Right ventricle myocardium superior (tissue), 1 donor: ENCODE measurements at regions not wholly inside any gene's neighbourhood (a gene's known extent, or its start where the extent isn't known, plus 50 kb on each side); places are given as distances from the start of the nearest gene placed in this dataset.

ENCODE experiments used
- ATAC-seq: fragments of 200-7000 bp; cut with Tn5 transposase; one replicate; pipeline ENCODE4 v1.9.1; 2020; ENCODE audit warnings: mild to moderate bottlenecking; ENCODE audit not compliant: poor library complexity
- DNase-seq: peaks from one replicate; pipeline ENCODE4 v3.0.0-alpha.2; 2020
- intact Hi-C: fragments of 100-400 bp; cut with DNase I; formaldehyde crosslinking; loops from one replicate; pipeline ENCODE4 v1.11.2; 2022
- donor health status: DM: no; HTN: yes; CAD: no; lungs with severe emphysema.

DNA sequence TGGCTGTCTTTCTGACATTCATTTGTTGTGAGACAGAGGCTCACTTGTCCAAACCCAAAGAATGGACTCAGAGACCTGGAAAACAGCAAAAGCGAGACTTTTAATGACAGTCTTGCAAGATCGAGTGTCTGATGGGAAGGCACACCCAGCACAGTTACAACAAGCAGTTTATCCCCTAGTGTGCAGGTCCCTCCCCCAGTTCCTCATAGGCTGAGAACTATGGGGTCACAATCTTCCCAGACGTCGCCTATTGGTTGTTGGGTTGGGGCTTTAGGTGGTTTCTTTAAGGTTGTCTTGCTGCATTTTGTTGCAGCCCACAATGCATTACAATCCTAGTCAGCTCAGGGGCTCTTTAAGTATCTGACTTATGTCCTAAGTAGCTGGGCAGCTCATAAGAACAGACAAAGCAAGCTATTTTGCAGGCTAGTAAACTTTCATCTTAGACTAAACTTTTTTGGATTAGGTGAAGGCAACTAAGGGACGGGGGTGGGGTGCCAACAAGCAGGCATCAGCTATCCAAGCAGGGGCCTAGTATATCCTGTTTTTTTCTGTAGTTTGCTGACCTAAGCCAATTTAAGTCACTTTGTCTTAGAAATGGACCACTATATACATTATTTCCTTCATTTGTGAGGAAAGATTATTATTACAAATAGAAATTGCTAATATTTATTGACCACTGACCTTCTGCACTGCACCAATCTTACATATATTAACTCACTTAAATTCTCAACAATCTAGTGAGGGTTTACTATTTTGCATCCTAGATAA, 151.8 kb downstream of the SETD4 start:
- intact Hi-C loops, result no loop called here
- ATAC-seq (no peak), DNase-seq (no peak)

DNA sequence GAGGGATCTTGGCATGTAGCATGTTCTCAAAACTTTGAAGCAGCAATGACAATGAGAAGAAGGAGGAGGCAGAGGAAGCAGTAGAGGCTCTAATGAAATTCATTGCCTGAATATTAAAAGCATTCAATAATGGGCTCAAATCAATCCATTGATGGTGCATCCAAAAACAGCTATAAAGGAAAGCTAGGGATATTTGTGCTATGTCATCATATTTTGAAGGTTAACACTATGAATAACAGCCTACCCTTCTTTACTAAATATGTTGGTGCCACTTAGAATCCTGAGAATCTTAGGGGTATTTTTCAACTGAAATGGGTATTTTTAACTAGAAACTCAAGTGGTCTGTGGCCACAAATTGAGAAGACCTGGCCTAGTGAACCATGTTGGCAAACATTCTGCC, 153.7 kb downstream of the SETD4 start:
- DNase-seq, result no peak
- intact Hi-C loops, result no loop called here

GRCh38 chr21:35905963-35906345, 154.4 kb downstream of the SETD4 start:
- intact Hi-C loops, result no loop called here
- ATAC-seq, result peak; percentile 65
- DNase-seq, result no peak

More for the DNA sequence above, 153.7 kb downstream of the SETD4 start:
- no peak for ATAC-seq

- intact Hi-C loops, result no loop called here
- ATAC-seq (peak; percentile 87), DNase-seq (peak; percentile 50)
Observed at GRCh38 chr21:35905096-35905962, 155.0 kb downstream of the SETD4 start.

- intact Hi-C loops, result no loop called here
- DNase-seq, result no peak
- no peak for ATAC-seq
Observed at GRCh38 chr21:35900539-35900938, 159.8 kb downstream of the SETD4 start.

DNA sequence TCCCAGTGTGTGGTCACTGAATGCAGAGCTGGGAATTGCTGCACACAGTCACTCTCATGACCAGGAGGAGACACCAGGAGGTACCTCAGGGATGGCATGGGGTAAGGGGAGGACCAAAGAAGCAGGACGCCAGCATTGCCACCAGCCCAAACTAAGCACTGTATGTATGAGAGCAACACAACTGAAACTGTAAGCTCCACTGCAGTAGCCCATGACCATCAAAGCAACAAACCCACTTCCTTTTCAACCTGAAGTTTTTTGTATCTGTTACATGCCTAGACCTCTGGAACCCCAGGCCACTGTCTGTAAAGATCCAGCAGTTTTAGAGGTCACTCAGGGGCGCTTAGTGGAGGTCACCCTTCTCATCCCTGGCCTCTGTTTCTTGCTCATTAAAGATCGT, 164.3 kb downstream of the SETD4 start:
- DNase-seq (no peak), ATAC-seq (no peak)
- intact Hi-C loops, result no loop called here

DNA sequence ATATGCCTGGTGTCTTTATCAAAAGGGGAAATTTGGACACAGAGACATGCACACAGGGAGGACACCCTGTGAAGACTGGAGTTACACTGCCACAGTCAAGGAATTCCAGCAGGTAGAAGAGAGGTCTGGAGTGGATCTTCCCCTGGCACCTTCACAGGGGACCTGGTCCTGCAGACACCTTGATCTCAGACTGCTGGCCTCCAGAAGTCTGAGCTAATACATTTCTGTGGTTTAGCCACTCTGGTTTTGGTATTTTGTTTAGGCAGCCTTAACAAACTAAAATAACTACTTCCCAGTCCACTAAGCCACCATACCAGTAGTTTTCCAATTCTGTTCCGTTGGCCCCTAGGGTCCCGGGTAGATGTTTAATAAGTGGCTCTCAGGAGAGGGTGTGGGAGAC, 164.7 kb downstream of the SETD4 start:
- no peak for DNase-seq
- no peak for ATAC-seq
- intact Hi-C loops, result no loop called here

GRCh38 chr21:35893156-35893555, 167.2 kb downstream of the SETD4 start:
- no peak for DNase-seq
- ATAC-seq, result no peak
- intact Hi-C loops, result no loop called here

- ATAC-seq, result no peak
- intact Hi-C loops, result no loop called here
- DNase-seq, result no peak
Observed at GRCh38 chr21:35886887-35887286, 173.4 kb downstream of the SETD4 start.

GRCh38 chr21:35885942-35886541, 174.3 kb downstream of the SETD4 start:
- no peak for ATAC-seq
- DNase-seq, result no peak
- intact Hi-C loops, result no loop called here

DNA sequence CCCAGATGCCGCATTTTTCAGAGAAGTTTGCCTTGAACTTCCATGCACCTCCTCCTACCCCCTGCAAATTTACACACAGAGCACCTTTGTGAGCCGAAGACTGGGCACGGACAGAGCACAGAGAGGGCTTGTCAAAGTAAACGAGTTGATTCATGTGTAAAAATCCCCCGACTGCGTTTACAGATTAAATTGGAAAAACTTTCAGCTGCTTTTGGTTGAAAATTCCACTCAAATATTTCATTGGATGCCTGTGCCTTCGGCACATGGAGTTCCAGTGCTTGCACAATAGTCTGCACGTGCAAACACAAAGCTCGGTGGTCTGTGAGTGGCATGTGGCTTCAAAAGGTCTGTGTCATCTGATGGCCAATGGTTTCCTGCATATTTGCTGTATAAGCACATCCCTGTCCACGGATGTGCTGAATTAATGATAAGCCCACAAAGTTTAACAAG, 177.5 kb downstream of the SETD4 start:
- intact Hi-C loops, result no loop called here

DNA sequence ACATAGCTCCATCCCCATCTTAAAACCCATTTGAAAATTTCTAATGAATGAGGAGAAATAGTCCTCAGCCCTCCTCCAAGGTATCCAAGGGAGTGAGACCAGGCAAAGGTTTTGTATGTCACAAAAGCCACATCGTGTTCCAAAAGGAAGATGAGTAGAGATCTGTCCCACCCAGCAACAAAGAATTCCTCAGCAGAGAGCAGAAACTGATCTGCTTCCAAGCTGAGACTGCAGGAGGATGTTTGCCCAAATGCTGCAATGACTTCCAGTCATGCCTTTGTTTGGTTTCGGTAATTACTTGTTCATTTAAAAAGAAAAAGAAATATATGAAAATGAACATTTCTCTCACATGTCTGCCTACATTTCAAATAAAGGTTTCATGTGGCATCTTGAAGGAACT, 186.9 kb downstream of the SETD4 start:
- intact Hi-C loops, result no loop called here
- DNase-seq (no peak), ATAC-seq (no peak)

More for the DNA sequence above, 177.5 kb downstream of the SETD4 start:
- no peak for DNase-seq
- no peak for ATAC-seq

GRCh38 chr21:35871906-35872305, 188.4 kb downstream of the SETD4 start:
- intact Hi-C loops, result no loop called here
- ATAC-seq, result no peak
- no peak for DNase-seq

GRCh38 chr21:35868869-35869223, 191.5 kb downstream of the SETD4 start:
- no peak for ATAC-seq
- intact Hi-C loops, result no loop called here
- DNase-seq, result no peak

GRCh38 chr21:35868005-35868868, 192.1 kb downstream of the SETD4 start:
- ATAC-seq, result peak; percentile 34
- DNase-seq, result no peak
- intact Hi-C loops, result no loop called here

DNA sequence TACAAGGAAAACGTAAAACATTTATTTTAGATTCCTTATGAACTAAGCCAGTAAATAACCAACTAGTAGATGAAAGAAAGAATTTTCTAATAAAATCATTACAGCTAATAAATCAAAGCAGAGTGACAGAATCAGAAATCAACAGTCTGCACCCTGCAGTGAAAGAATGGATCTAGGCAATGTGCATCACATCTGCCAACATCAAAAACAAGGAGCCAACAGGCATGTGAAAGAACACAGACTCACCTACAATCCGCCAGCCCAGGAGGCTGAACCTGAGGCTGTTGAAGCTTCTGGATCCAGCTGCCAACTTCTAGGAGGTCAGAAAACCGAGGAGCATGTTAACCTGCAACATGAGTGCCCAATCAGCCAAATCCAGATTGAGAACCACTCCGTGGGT, 196.3 kb downstream of the SETD4 start:
- intact Hi-C loops, result no loop called here
- ATAC-seq, result no peak
- no peak for DNase-seq

- DNase-seq (no peak), ATAC-seq (no peak)
- intact Hi-C loops, result no loop called here
Observed at GRCh38 chr21:35862969-35863368, 197.4 kb downstream of the SETD4 start.

DNA sequence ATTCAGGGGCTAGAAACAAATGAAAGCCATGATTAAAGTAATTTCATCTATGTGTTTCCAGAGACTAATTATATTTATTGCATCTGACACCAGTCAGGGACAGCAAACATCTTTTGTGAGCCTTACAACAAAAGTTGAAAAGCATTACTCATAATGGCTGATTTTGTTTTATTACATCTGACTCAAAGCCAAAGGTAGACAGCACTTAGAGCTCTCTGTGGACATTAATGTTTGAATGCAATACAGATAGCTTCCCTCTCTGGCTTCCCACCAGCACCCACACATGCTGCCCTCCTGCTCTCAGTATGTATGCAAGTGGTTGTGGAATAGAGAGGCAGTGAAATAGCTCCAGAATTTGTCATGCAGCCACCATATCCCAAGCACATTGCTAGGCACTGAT, 198.7 kb downstream of the SETD4 start:
- DNase-seq (no peak), ATAC-seq (no peak)
- intact Hi-C loops, result no loop called here
